IMR-90 (cell line): ENCODE measurements at regions not wholly inside any gene's neighbourhood (a gene's known extent, or its start where the extent isn't known, plus 50 kb on each side); places are given as distances from the start of the nearest gene placed in this dataset.

Source experiments
- NFE2L2 ChIP-seq: fragments of 150-350 bp; IDR thresholded peaks from 2 replicates; pipeline ENCODE4 v1.6.1; 2016; ENCODE audit warnings: low read depth, mild to moderate bottlenecking, low read length
- RAD21 ChIP-seq: IDR thresholded peaks from 2 replicates; pipeline ENCODE4 v1.6.1; 2012; ENCODE audit warnings: low read length, improper control_type of control experiment
- RFX5 ChIP-seq: IDR thresholded peaks from 2 replicates; pipeline ENCODE4 v1.8.0; 2012; ENCODE audit warnings: low read depth, mild to moderate bottlenecking, low read length, moderate library complexity

GRCh38 chr11:69968396-69969347, 109.4 kb upstream of the ANO1 start (continued):
- no peak for TF ChIP-seq RFX5
- no peak for TF ChIP-seq RAD21
- TF ChIP-seq NFE2L2: no peak
